ENCODE measurements at regions not wholly inside any gene's neighbourhood (a gene's known extent, or its start where the extent isn't known, plus 50 kb on each side); places are given as distances from the start of the nearest gene placed in this dataset.

GRCh38 chr9:93814077-93814956 is 140.8 kb downstream of the BARX1 start:
- 59% methylated on average over 11 of the region's 12 CpGs; no CpG with 5 or more reads in 1 of the 2 experiments for WGBS, 2 experiments (ENCODE audit: extremely low coverage in 1 of 2, insufficient coverage in 1 of 2, insufficient read length in 1 of 2, insufficient replicate concordance in 2 of 2, low coverage in 1 of 2, low lambda C conversion rate in 2 of 2, missing lambda C conversion rate in 1 of 2)
- H3K27ac ChIP-seq (ENCODE audit: low read depth, low read length) = no peak overlapping the region
- H3K79me2 ChIP-seq (ENCODE audit: control insufficient read depth in 1 of 2, insufficient read depth in 2 of 2, low read length in 2 of 2) = no peaks in the 10 kb centered on the region
- H3K27me3 ChIP-seq (replicated peaks in 1 of 4; ENCODE audit: control insufficient read depth in 3 of 4, extremely low read depth in 1 of 4, insufficient read depth in 3 of 4, low read length in 3 of 4) = no peaks in the 10 kb centered on the region; a peak in 2 of 7 replicates
- H2BK120ac ChIP-seq (replicated peaks; ENCODE audit: low read depth, low read length) = no peak overlapping the region
- H2BK20ac ChIP-seq (ENCODE audit: low read length) = 0 out of 2 replicates have a peak overlapping the region, but pooled peaks have one; percentile 25
- no peak overlapping the region for H3K4ac ChIP-seq (replicated peaks; ENCODE audit: insufficient read length, low read depth, low read length)
- no peaks in the 10 kb centered on the region; the same call in 1 of the 2 replicates for H3K23me2 ChIP-seq (ENCODE audit: low read depth, low read length)
- no peak overlapping the region for H3K56ac ChIP-seq (replicated peaks; ENCODE audit: insufficient read length, low read depth, low read length)
- DNase-seq (ENCODE audit: low read depth in 1 of 2, low spot score in 2 of 2) (peak in 1 of 2 experiments; percentile 57), FAIRE-seq (no peak)
- H3K4me2 ChIP-seq (ENCODE audit: insufficient read depth in 1 of 2, low read depth in 2 of 2, low read length in 2 of 2) = no peak overlapping the region
- no peak overlapping the region for H4K91ac ChIP-seq (replicated peaks; ENCODE audit: insufficient read length, low read length)
- H3K18ac ChIP-seq (ENCODE audit: extremely low read depth, low read length) = no peak overlapping the region; the same call in 1 of the 2 replicates
- H3K79me1 ChIP-seq (ENCODE audit: low read depth, low read length) = no peaks in the 10 kb centered on the region; the same call in 1 of the 2 replicates
- no peak overlapping the region for H2AK5ac ChIP-seq (ENCODE audit: low read depth, low read length)
- H3K4me3 ChIP-seq (ENCODE audit: extremely low read depth in 1 of 4, insufficient read depth in 2 of 4, low read depth in 3 of 4, low read length in 4 of 4) = no peak overlapping the region
- peaks cover 0 to 24% (median 15%) of the 10 kb centered on the region in 4 experiments; a peak in 6 of 7 replicates for H3K4me1 ChIP-seq (replicated peaks in 1 of 4; ENCODE audit: control insufficient read depth in 3 of 4, insufficient read depth in 4 of 4, low read length in 3 of 4)
- ChIA-PET POLR2A (ENCODE audit: partially characterized antibody) (no interaction called here), CTCF (ENCODE audit: partially characterized antibody) (interaction anchor here (0.6 to 8.9 kb wide), 30 partner anchors 11 to 1463 kb away, joined by 3 to 105 read pairs (median 4); no protein-coding TSS in a partner anchor)
- H3K36me3 ChIP-seq (ENCODE audit: control insufficient read depth in 2 of 4, insufficient read depth in 4 of 4, low read length in 3 of 4) = no peaks in the 10 kb centered on the region
- no peak overlapping the region; the same call in 1 of the 2 replicates for H2BK5ac ChIP-seq (ENCODE audit: low read depth, low read length)
- no peaks in the 10 kb centered on the region for H3K9me3 ChIP-seq (ENCODE audit: insufficient read depth in 2 of 2, low read depth in 1 of 2, low read length in 1 of 2)
- 0 out of 2 replicates have a peak overlapping the region, but pooled peaks have one; percentile 63 for H2AFZ ChIP-seq (ENCODE audit: low read length)
- H2BK15ac ChIP-seq (ENCODE audit: low read length) = no peak overlapping the region
- no peak overlapping the region for H3K14ac ChIP-seq (ENCODE audit: insufficient read length)
- no peak overlapping the region for H3K23ac ChIP-seq (ENCODE audit: insufficient read length)
- no peaks in the 10 kb centered on the region for H4K20me1 ChIP-seq (replicated peaks in 1 of 2; ENCODE audit: control insufficient read depth in 1 of 2, insufficient read depth in 2 of 2, low read length in 2 of 2)
- no peak overlapping the region for H4K5ac ChIP-seq (ENCODE audit: insufficient read length, low read depth, low read length)
- H2BK12ac ChIP-seq (ENCODE audit: low read depth, low read length) = no peak overlapping the region
- H4K8ac ChIP-seq (ENCODE audit: extremely low read depth, insufficient read depth, low read length) = no peak overlapping the region
- no peak overlapping the region for H3K9ac ChIP-seq (replicated peaks in 1 of 4; ENCODE audit: extremely low read depth in 1 of 4, low read depth in 3 of 4, low read length in 3 of 4)
- peak; percentile 30; the same call in 1 of the 2 replicates for TF ChIP-seq MAX (IDR thresholded peaks at IDR 0.05)
